Sigmoid colon (tissue), 3 donors: ENCODE measurements at regions not wholly inside any gene's neighbourhood (a gene's known extent, or its start where the extent isn't known, plus 50 kb on each side); places are given as distances from the start of the nearest gene placed in this dataset.

ENCODE experiments used
- POLR2A ChIP-seq, 2 donors: fragments of 450-650 bp; IDR thresholded peaks; one replicate each; pipeline ENCODE4 v1.6.1; 2016; ENCODE audit warnings: antibody characterized with exemption in 2 of 2, mild to moderate bottlenecking in 2 of 2, moderate library complexity in 2 of 2
- TF ChIP-seq, protein P1 (sequence below), 4 experiments: fragments of 450-650 bp in 3 of 4; fragments of 200-600 bp in 1 of 4; IDR thresholded peaks; one replicate each; pipeline ENCODE4 v1.5.1; 2016 to 2019; ENCODE audit warnings: antibody characterized with exemption in 4 of 4, mild to moderate bottlenecking in 3 of 4, moderate library complexity in 2 of 4

DNA sequence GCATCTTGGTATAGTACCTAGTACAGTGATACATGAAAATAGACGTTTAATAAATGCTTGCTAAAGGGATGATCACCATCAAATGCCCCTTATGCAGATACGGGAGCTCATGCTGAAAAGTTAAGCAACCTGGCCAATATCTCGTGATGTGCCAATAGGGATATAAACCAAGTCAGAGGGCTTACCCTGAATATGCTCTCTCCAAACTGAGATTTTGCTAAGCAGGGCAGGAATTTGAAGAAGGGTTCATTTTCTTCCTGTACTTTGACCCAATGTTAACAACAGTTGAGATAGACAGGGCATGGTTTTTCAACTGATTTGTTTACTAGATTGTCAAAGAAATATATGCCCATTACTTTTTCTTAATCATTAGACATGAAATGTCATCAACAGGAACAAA is 219.3 kb upstream of the PREP start:
- TF ChIP-seq, protein P1, sequence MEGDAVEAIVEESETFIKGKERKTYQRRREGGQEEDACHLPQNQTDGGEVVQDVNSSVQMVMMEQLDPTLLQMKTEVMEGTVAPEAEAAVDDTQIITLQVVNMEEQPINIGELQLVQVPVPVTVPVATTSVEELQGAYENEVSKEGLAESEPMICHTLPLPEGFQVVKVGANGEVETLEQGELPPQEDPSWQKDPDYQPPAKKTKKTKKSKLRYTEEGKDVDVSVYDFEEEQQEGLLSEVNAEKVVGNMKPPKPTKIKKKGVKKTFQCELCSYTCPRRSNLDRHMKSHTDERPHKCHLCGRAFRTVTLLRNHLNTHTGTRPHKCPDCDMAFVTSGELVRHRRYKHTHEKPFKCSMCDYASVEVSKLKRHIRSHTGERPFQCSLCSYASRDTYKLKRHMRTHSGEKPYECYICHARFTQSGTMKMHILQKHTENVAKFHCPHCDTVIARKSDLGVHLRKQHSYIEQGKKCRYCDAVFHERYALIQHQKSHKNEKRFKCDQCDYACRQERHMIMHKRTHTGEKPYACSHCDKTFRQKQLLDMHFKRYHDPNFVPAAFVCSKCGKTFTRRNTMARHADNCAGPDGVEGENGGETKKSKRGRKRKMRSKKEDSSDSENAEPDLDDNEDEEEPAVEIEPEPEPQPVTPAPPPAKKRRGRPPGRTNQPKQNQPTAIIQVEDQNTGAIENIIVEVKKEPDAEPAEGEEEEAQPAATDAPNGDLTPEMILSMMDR (IDR thresholded peaks at IDR 0.05) = no peak
- TF ChIP-seq POLR2A (IDR thresholded peaks at IDR 0.05) = no peak
